Caki2 (cell line): ENCODE measurements at regions not wholly inside any gene's neighbourhood (a gene's known extent, or its start where the extent isn't known, plus 50 kb on each side); places are given as distances from the start of the nearest gene placed in this dataset.

Experiments used
- DNase-seq: peaks from one replicate; pipeline ENCODE4 v3.0.0-alpha.2; 2015; ENCODE audit warnings: low read depth
- in situ Hi-C: cut with HindIII; loops from 2 replicates; pipeline ENCODE4 v1.10.0; 2016; ENCODE audit warnings: low sequenced_read_pairs, low pct_unique_long_range_greater_than_20kb, mixed read lengths

- in situ Hi-C loops = no loop called here
- no peak for DNase-seq
Measured at GRCh38 chr12:61848893-61849292, 411.3 kb upstream of the USP15 start.

GRCh38 chr12:61853945-61854344, 406.3 kb upstream of the USP15 start:
- in situ Hi-C loops = no loop called here
- no peak for DNase-seq

GRCh38 chr12:61854902-61855301, 405.3 kb upstream of the USP15 start:
- in situ Hi-C loops = no loop called here
- no peak for DNase-seq

- DNase-seq = no peak
- in situ Hi-C loops = no loop called here
Measured at GRCh38 chr12:61857968-61858367, 402.2 kb upstream of the USP15 start.

- peak; percentile 14 for DNase-seq
- in situ Hi-C loops = no loop called here
Measured at GRCh38 chr12:61860451-61860850, 399.8 kb upstream of the USP15 start.

GRCh38 chr12:61862986-61863385, 397.2 kb upstream of the USP15 start:
- in situ Hi-C loops = no loop called here
- DNase-seq = no peak

DNA sequence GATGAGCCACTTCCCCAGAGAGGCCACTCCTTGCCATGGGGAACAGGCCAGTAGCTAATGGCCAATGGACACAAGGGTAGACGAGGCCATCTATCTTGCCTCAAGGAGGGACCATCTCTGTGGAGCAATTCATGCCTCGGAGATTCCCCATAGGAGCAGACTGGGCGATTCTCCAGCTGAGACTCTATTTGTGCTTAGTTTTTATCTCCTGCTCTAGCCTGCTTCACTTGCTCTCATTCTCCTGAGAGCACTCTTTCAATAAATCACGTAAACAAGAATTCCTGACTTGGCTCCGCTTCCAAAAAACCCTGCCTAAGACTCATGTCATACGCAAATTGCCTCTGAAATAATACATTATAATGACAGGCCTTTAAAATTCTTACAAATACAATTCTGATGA, 396.4 kb upstream of the USP15 start:
- in situ Hi-C loops = no loop called here
- no peak for DNase-seq

DNA sequence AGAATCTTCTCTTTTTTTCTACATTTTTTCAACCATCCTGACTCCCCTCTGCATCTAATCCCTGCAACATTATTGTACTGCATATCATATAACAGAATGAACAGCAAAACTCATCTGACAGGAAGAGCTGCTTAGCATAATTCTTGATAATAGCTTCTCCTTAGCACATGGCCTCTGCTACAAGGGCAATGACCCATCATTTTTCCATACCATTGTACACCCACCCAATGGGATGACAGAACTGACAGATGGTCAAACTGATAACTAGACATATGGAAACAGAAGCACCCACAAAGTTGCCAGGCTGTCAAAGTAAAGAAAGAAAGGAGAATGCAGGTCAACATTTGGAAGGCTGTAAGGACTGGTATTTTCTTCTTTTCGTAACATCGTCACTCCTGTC, 390.4 kb upstream of the USP15 start:
- DNase-seq = no peak
- in situ Hi-C loops = no loop called here

DNA sequence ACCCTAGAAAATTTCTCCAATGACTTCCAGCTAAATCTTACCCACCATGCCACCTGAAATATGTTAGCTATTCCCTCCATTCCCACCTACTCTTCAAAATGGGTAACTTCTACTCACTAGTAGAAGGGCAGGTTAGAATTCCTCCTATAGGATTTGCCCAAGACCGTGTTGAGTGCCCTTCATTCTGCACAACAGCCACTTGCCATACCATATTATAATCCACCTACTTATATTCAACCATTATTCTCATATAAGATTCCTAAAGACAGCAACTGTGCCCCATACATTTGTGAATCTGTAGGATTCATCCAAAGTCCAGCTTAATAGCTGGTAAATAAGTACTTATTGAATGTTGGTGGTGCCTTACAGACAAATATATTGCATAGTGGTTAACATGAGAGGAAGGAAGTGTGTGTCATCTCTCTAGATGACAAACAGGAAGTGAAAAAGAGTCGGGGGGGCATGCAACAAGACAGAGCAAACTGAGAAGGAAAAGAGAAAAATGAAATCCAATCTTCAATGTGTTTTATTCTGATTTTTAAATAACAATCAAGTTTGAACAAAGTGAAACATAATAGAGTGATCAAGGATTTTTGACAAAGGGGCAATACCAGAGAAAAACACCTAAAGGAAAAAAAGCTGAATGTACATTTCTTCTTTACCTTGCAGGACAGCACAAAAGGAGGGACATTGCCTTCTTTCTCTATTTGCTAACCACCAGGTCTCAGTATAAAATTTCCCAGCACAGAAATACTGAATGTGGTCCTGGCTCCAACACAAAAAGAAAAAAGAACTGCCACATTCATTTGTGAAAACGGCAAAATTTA, 389.3 kb upstream of the USP15 start:
- in situ Hi-C loops = no loop called here
- DNase-seq = no peak

DNA sequence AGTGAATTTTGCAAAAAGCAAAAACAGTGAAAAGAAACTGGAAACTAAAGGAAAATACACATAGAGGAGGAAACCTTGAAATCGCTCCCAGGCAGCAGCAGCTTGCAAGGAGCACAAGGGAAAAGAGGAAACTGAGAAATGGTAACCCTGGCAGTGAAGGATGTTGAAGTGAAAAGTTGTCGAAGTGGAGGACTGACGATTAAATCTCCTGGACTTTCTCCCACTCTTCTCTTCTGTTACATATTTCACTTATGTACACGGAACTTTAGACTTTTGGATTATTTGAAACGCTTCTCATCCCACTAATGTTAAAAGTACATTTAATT, 388.8 kb upstream of the USP15 start:
- in situ Hi-C loops = no loop called here

GRCh38 chr12:61879229-61879628, 381.0 kb upstream of the USP15 start:
- in situ Hi-C loops = no loop called here
- no peak for DNase-seq

More for the DNA sequence above, 388.8 kb upstream of the USP15 start:
- DNase-seq = no peak

GRCh38 chr12:61880186-61880585, 380.0 kb upstream of the USP15 start:
- DNase-seq = no peak
- in situ Hi-C loops = no loop called here

DNA sequence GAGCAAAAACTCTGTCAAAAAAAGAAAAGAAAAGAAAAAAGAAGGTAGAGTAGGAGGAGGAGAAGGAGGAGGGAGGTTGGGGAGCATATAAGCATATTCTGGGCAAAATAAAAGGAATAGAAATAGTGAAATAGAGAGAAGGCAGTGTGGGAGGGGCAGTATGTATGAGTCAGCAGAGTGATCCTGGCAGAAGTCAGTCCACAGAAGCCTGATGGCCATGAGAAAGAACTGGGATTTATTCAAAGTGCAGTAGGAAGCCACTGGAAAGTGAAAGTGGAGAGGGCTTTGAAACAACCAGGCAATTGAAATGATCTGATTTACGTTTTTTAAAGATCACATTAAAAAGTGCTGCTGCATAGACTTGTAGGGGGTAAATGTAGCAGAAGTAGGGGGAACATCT, 368.6 kb upstream of the USP15 start:
- in situ Hi-C loops = no loop called here
- DNase-seq = peak; percentile 3

DNA sequence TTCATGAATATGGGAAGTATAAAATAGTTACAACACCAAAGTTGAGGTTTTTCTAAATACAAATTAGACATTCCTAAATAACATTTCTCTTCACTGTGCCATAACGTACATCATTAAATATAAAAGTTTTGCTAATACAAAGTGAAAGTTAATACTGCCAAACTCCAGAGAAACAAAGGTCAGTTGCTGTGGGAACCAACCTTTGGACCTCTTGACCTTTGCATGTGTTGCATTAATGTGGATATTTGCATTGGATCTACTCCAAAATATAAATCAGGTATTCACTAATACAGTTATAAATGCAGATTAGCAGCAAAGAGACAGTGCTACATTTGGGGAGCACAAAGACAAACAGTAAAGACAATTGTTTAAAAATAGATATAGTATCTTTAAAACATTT, 366.0 kb upstream of the USP15 start:
- DNase-seq = no peak
- in situ Hi-C loops = no loop called here

DNA sequence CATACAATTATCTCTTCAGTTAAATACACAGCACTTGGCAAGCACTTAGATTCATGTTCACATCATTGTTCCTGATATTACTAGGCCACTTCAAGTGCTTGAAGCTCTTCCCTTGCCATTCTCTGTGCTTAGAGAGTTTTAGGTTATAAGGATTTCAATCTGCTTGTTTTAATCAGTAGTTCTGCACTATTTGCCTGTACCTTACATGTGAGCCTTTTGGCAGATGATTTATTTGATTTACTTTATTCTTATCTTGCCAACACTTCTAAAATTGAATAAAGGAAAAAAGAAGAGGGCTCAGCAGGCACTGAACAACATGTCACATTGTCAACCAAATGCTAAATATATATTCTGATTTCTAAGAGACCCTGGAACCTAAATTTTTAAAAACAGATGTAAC, 363.8 kb upstream of the USP15 start:
- in situ Hi-C loops = no loop called here
- DNase-seq = no peak

DNA sequence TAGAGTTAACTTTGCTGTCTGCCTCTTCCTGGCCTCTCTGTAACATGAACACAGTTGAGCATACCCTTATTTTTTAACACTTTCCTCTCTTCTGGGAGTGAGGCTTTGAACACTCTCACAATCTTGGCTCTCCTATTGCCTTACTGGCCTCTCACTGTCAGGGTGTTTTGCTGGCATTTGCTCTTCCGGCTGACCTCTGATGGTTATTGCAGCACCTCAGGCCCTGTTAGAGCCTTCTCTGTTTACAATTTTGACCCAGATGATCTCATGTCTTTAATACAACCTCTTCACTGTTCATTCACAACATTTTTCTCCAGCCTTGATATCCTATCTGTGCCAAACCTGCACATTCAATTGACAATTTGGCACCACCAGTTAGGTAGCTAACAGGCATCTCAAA, 357.8 kb upstream of the USP15 start:
- in situ Hi-C loops = no loop called here
- no peak for DNase-seq

- in situ Hi-C loops = no loop called here
- DNase-seq = no peak
Measured at GRCh38 chr12:61911113-61911512, 349.1 kb upstream of the USP15 start.

DNA sequence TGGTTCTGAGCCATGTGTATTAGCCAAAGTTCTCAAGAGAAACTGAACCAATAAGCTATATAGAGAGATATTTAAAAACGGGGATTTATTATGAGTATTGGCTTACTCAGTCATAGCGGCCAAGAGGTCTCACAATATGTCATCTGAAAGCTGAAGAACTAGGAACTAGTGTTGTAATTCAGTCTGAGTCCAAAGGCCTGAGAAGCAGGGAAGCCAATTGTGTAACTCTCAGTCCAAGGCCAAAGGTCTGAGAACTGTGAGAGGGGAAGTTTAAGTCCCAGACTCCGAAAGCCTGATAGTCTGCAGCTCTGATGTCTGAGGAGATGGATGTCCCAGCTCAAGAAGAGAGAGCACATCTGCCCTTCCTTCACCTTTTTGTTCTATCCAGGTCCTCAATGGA, 344.8 kb upstream of the USP15 start:
- in situ Hi-C loops = no loop called here
- DNase-seq = no peak

DNA sequence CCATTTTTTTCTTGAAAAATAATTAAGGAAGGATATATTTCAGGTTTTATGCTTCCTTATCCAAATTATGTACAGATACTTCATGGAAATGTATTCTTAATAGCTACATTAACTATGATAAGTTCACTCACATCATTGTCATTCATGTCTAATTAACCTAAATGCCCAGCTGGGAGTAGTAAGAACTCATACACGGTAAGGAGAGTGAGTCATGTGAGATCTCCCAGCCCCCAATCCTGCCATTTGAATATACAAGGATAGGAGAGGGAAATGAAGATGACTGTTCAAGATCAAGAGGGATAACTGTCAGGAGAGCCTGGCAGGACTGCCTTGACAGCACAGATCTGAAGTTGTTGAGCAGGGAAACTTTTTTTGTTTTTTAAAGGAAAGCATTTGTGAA, 343.4 kb upstream of the USP15 start:
- in situ Hi-C loops = no loop called here
- no peak for DNase-seq

DNA sequence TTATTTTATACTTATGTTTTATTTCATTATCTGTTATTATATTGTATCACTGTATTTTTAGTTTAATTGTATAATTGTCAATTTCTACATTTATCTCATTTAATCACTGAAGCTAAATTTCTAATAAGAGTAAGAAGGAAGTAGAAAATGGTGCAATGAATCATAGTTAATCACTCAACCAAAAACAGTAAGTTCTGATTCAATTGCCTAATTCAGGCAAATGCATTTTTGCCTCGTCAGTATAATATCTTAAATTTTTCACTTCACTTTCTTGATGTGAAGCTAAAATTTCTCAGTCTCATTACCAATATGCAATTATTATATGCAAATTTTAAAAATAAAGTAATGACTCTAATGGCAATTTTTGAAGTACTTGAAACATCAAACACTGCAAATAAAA, 340.5 kb upstream of the USP15 start:
- in situ Hi-C loops = no loop called here
- no peak for DNase-seq

GRCh38 chr12:61920230-61920629, 340.0 kb upstream of the USP15 start:
- DNase-seq = no peak
- in situ Hi-C loops = no loop called here
